Activated naive CD8-positive, alpha-beta T cell treated with anti-CD3 and anti-CD28 coated beads, Interleukin-2, amount 50 U/mL, for 24 hours (primary cell): ENCODE measurements at regions not wholly inside any gene's neighbourhood (a gene's known extent, or its start where the extent isn't known, plus 50 kb on each side); places are given as distances from the start of the nearest gene placed in this dataset.
"Not testable (repeated sequence)": the region's sequence is repeated elsewhere in the genome, so short reads cannot be mapped to it uniquely, and the experiment has no call there.

Experiments used
- ATAC-seq: fragments of 150-1000 bp; cut with Tn5 transposase; one replicate; pipeline ENCODE4 v1.10.0; 2021
- DNase-seq: peaks from one replicate; pipeline ENCODE4 v3.0.0; 2021
- H3K27ac Mint-ChIP-seq: one replicate; pipeline ENCODE4 v1.8.0; 2021; ENCODE audit warnings: mild to moderate bottlenecking, mixed read lengths
- H3K27me3 Mint-ChIP-seq: one replicate; pipeline ENCODE4 v1.8.0; 2021; ENCODE audit warnings: mixed read lengths
- H3K36me3 Mint-ChIP-seq: one replicate; pipeline ENCODE4 v1.8.0; 2021; ENCODE audit warnings: low read depth, mixed read lengths
- H3K4me1 Mint-ChIP-seq: one replicate; pipeline ENCODE4 v1.8.0; 2021; ENCODE audit warnings: mixed read lengths
- H3K4me3 Mint-ChIP-seq: one replicate; pipeline ENCODE4 v1.8.0; 2021; ENCODE audit warnings: mild to moderate bottlenecking, moderate library complexity, mixed read lengths
- H3K9me3 Mint-ChIP-seq: one replicate; pipeline ENCODE4 v1.8.0; 2021; ENCODE audit warnings: mixed read lengths

- Mint-ChIP-seq H3K9me3 (no peaks in the 10 kb centered on the region), H3K4me1 (no peaks in the 10 kb centered on the region), H3K4me3 (no peak overlapping the region), H3K27me3 (peaks cover 16% of the 10 kb centered on the region), H3K36me3 (no peaks in the 10 kb centered on the region), H3K27ac (no peak overlapping the region)
- DNase-seq (no peak), ATAC-seq (no peak)
Observed at GRCh38 chr6:18527836-18528743, 140.9 kb downstream of the RNF144B start.

- Mint-ChIP-seq H3K36me3 (no peaks in the 10 kb centered on the region), H3K4me3 (no peak overlapping the region), H3K27ac (no peak overlapping the region), H3K27me3 (peaks cover 18% of the 10 kb centered on the region), H3K4me1 (no peaks in the 10 kb centered on the region), H3K9me3 (no peaks in the 10 kb centered on the region)
- no peak for DNase-seq
- no peak for ATAC-seq
Observed at GRCh38 chr6:18530201-18530600, 143.1 kb downstream of the RNF144B start.

GRCh38 chr6:18532139-18532538 is 145.0 kb downstream of the RNF144B start:
- H3K27me3 Mint-ChIP-seq: peaks cover 22% of the 10 kb centered on the region
- H3K9me3 Mint-ChIP-seq: no peaks in the 10 kb centered on the region
- H3K4me3 Mint-ChIP-seq: no peak overlapping the region
- no peak for DNase-seq
- H3K27ac Mint-ChIP-seq: no peak overlapping the region
- no peak for ATAC-seq
- H3K36me3 Mint-ChIP-seq: no peaks in the 10 kb centered on the region
- H3K4me1 Mint-ChIP-seq: no peaks in the 10 kb centered on the region

- H3K4me1 Mint-ChIP-seq: no peaks in the 10 kb centered on the region
- ATAC-seq (no peak), DNase-seq (no peak)
- H3K4me3 Mint-ChIP-seq: no peak overlapping the region
- H3K9me3 Mint-ChIP-seq: no peaks in the 10 kb centered on the region
- no peak overlapping the region for H3K27ac Mint-ChIP-seq
- no peaks in the 10 kb centered on the region for H3K36me3 Mint-ChIP-seq
- H3K27me3 Mint-ChIP-seq: peaks cover 25% of the 10 kb centered on the region
Observed at GRCh38 chr6:18533793-18534192, 146.6 kb downstream of the RNF144B start.

- no peak for ATAC-seq
- Mint-ChIP-seq H3K27me3 (peaks cover 20% of the 10 kb centered on the region), H3K27ac (no peak overlapping the region)
Observed at GRCh38 chr6:18536591-18537055, 149.5 kb downstream of the RNF144B start.

GRCh38 chr6:18538315-18538714 is 151.2 kb downstream of the RNF144B start:
- H3K36me3 Mint-ChIP-seq: no peaks in the 10 kb centered on the region
- H3K4me3 Mint-ChIP-seq: no peak overlapping the region
- peaks cover 2% of the 10 kb centered on the region for H3K9me3 Mint-ChIP-seq
- peaks cover 13% of the 10 kb centered on the region for H3K27me3 Mint-ChIP-seq
- ATAC-seq (no peak), DNase-seq (no peak)
- no peak overlapping the region for H3K27ac Mint-ChIP-seq
- no peaks in the 10 kb centered on the region for H3K4me1 Mint-ChIP-seq

More at GRCh38 chr6:18536591-18537055, 149.5 kb downstream of the RNF144B start:
- Mint-ChIP-seq H3K9me3 (no peaks in the 10 kb centered on the region), H3K4me1 (no peaks in the 10 kb centered on the region), H3K4me3 (no peak overlapping the region), H3K36me3 (no peaks in the 10 kb centered on the region)
- no peak for DNase-seq

GRCh38 chr6:18543051-18543450 is 155.9 kb downstream of the RNF144B start:
- peaks cover 24% of the 10 kb centered on the region for H3K9me3 Mint-ChIP-seq
- no peaks in the 10 kb centered on the region for H3K4me1 Mint-ChIP-seq
- peaks cover 3% of the 10 kb centered on the region for H3K36me3 Mint-ChIP-seq
- ATAC-seq: no peak
- no peaks in the 10 kb centered on the region for H3K27me3 Mint-ChIP-seq
- H3K27ac Mint-ChIP-seq: no peak overlapping the region
- H3K4me3 Mint-ChIP-seq: no peak overlapping the region
- no peak for DNase-seq

- not testable (repeated sequence) for H3K4me3 Mint-ChIP-seq, ATAC-seq, DNase-seq, H3K4me1 Mint-ChIP-seq, H3K27me3 Mint-ChIP-seq, H3K36me3 Mint-ChIP-seq, H3K27ac Mint-ChIP-seq
- peaks cover 24% of the 10 kb centered on the region for H3K9me3 Mint-ChIP-seq
Observed at GRCh38 chr6:18545142-18545541, 158.0 kb downstream of the RNF144B start.

GRCh38 chr6:18545726-18546125 is 158.6 kb downstream of the RNF144B start:
- H3K27me3 Mint-ChIP-seq: no peaks in the 10 kb centered on the region
- DNase-seq (no peak), ATAC-seq (no peak)
- no peaks in the 10 kb centered on the region for H3K4me1 Mint-ChIP-seq
- no peak overlapping the region for H3K27ac Mint-ChIP-seq
- H3K9me3 Mint-ChIP-seq: peaks cover 24% of the 10 kb centered on the region
- peaks cover 3% of the 10 kb centered on the region for H3K36me3 Mint-ChIP-seq
- H3K4me3 Mint-ChIP-seq: no peak overlapping the region

GRCh38 chr6:18550119-18550518 is 163.0 kb downstream of the RNF144B start:
- Mint-ChIP-seq H3K4me3 (no peak overlapping the region), H3K27me3 (peaks cover 2% of the 10 kb centered on the region), H3K36me3 (no peaks in the 10 kb centered on the region), H3K9me3 (peaks cover 7% of the 10 kb centered on the region), H3K4me1 (no peaks in the 10 kb centered on the region), H3K27ac (no peak overlapping the region)
- ATAC-seq (no peak), DNase-seq (no peak)

GRCh38 chr6:18551228-18551627 is 164.1 kb downstream of the RNF144B start:
- Mint-ChIP-seq H3K4me3 (no peak overlapping the region), H3K9me3 (no peaks in the 10 kb centered on the region), H3K27ac (no peak overlapping the region)

GRCh38 chr6:18555750-18556149 is 168.6 kb downstream of the RNF144B start:
- DNase-seq (no peak), ATAC-seq (no peak)
- Mint-ChIP-seq H3K4me1 (no peaks in the 10 kb centered on the region), H3K36me3 (no peaks in the 10 kb centered on the region), H3K9me3 (no peaks in the 10 kb centered on the region), H3K27ac (no peak overlapping the region), H3K27me3 (peaks cover 17% of the 10 kb centered on the region), H3K4me3 (no peak overlapping the region)

More at GRCh38 chr6:18551228-18551627, 164.1 kb downstream of the RNF144B start:
- ATAC-seq: no peak
- H3K4me1 Mint-ChIP-seq: no peaks in the 10 kb centered on the region
- H3K36me3 Mint-ChIP-seq: no peaks in the 10 kb centered on the region
- no peak for DNase-seq
- peaks cover 6% of the 10 kb centered on the region for H3K27me3 Mint-ChIP-seq

GRCh38 chr6:18561037-18561750 is 174.0 kb downstream of the RNF144B start:
- no peak overlapping the region for H3K27ac Mint-ChIP-seq
- no peak overlapping the region for H3K4me3 Mint-ChIP-seq
- no peaks in the 10 kb centered on the region for H3K9me3 Mint-ChIP-seq

GRCh38 chr6:18562726-18563125 is 175.6 kb downstream of the RNF144B start:
- Mint-ChIP-seq H3K27ac (no peak overlapping the region), H3K4me1 (no peaks in the 10 kb centered on the region), H3K36me3 (no peaks in the 10 kb centered on the region), H3K9me3 (no peaks in the 10 kb centered on the region), H3K4me3 (no peak overlapping the region), H3K27me3 (peaks cover 25% of the 10 kb centered on the region)
- DNase-seq: no peak
- no peak for ATAC-seq

More at GRCh38 chr6:18561037-18561750, 174.0 kb downstream of the RNF144B start:
- ATAC-seq: no peak
- Mint-ChIP-seq H3K36me3 (no peaks in the 10 kb centered on the region), H3K4me1 (no peaks in the 10 kb centered on the region), H3K27me3 (peaks cover 22% of the 10 kb centered on the region)
- no peak for DNase-seq

GRCh38 chr6:18564775-18565174 is 177.6 kb downstream of the RNF144B start:
- no peaks in the 10 kb centered on the region for H3K36me3 Mint-ChIP-seq
- H3K27ac Mint-ChIP-seq: no peak overlapping the region
- no peak overlapping the region for H3K4me3 Mint-ChIP-seq
- H3K4me1 Mint-ChIP-seq: no peaks in the 10 kb centered on the region
- no peak for DNase-seq
- no peak for ATAC-seq
- H3K27me3 Mint-ChIP-seq: peaks cover 32% of the 10 kb centered on the region
- no peaks in the 10 kb centered on the region for H3K9me3 Mint-ChIP-seq
